ENCODE measurements at regions not wholly inside any gene's neighbourhood (a gene's known extent, or its start where the extent isn't known, plus 50 kb on each side); places are given as distances from the start of the nearest gene placed in this dataset.

GRCh38 chr1:30379684-30380624 lies 343.4 kb downstream of the MATN1 start:
- peak; percentile 61 to 64 for DNase-seq

DNA sequence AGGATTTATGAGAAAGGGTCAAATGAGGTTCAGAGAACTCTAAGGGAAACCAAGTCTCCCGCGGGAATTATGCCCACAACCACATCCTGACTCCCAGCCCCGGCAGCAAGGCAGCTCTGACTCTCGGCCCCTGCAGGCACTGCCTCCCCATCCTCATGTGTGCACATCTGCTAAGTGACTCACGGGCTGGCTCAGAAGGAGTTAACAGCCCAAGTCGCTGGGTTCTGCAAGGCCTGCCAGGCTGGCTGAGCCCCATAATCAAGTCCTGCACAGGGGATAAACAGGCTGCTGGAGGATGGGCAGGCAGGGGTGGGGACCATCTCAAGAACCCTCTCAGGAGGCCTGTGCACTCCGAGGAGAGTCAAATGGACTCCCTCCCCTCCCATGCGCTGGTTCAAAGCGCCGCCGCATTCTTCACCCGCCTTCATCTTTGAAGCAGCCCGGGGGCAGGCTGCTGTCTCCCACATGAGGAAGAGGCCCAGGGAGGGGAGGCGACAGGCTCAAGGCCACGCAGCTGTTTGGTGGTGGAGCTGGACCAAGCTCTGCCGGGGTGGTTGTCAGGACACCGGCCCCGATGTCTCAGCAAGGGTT lies 344.3 kb downstream of the MATN1 start:
- DNase-seq = peak; percentile 37

GRCh38 chr1:30378003-30378596 lies 345.3 kb downstream of the MATN1 start:
- DNase-seq = no peak

- no peak for DNase-seq
These were observed 346.0 kb downstream of the MATN1 start for GRCh38 chr1:30377230-30378002.

GRCh38 chr1:30376054-30376697 lies 347.2 kb downstream of the MATN1 start:
- no peak for DNase-seq

GRCh38 chr1:30375156-30375555 lies 348.2 kb downstream of the MATN1 start:
- no peak for DNase-seq

DNA sequence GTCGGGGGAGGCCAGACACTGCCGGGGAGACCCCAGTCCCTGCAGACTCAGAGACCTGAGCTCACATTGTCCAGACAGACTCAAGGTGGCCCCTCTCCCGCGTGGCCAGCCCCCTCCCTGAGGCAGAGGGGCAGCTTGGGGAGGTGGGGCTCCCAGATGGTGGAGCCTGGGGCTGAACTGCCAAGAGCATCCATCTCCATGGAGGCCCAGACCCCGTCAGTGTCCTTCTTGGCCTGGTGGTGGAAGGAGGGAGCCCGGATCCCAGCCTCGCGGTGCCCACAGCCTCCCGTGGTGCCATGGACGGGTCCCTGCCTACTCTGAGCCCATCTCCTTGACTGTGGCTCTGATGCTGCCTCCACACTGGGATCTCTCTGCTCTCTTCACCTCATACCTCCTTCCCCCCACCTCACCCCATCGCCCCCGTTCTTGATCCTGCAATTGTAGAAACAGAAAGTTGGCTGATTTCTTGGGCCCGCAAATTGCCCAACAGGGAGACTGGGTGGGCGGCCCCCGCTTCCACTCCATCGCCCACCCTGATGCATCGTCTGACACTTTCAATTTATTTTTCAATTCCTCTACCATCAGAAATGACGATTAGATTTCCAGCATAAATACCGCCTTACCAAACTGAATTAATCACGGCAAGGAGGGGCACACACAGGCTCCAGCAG lies 348.9 kb downstream of the MATN1 start:
- DNase-seq = no peak

DNA sequence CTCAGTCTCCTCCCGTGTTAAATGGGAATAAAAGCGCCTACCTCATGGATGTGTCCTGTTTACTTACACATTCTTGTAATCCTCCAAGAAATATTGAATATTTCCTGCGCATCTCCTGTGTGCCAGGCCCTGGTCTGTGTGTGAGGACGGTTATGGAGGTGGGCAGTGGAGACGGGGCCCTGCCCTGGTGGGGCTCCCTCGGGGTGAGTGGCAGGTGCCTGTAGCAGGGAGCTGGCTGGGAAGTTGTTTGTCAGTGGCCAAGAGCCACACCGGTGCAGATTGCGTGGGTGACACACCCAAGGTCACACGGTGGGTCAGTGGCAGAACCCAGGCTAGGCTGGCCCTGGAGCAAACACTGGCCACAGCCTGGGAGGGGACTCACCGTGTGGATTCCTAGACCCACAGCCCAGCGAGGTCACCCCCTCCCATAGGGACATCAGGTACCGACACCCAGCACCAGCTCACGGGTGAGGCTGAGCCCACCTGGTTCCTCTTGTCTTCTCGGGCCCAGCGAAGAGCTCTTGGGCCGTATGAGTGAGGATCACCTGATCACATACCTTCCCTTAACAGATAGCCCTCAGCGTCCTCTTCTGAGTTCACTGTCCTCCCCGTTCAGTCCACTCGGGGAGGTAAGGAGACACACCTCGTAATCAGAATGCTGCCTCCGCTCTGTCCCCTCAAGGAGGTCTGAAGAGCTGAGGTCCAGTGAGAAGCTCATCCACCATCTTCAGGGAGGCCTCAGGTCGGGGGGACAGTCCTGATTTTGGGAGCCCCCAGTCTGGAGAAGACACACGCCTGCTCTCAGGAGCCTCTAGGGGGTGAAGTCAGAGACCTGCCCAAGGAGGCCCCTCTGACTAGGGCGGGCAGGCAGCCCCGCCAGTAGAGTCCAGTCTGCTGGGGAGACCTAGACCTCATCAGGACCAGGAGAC lies 349.6 kb downstream of the MATN1 start:
- no peak for DNase-seq

GRCh38 chr1:30372792-30373433 lies 350.5 kb downstream of the MATN1 start:
- DNase-seq = no peak

GRCh38 chr1:30371888-30372791 lies 351.2 kb downstream of the MATN1 start:
- DNase-seq = no peak

- DNase-seq = no peak
These were observed 352.1 kb downstream of the MATN1 start for GRCh38 chr1:30371179-30371788.

DNA sequence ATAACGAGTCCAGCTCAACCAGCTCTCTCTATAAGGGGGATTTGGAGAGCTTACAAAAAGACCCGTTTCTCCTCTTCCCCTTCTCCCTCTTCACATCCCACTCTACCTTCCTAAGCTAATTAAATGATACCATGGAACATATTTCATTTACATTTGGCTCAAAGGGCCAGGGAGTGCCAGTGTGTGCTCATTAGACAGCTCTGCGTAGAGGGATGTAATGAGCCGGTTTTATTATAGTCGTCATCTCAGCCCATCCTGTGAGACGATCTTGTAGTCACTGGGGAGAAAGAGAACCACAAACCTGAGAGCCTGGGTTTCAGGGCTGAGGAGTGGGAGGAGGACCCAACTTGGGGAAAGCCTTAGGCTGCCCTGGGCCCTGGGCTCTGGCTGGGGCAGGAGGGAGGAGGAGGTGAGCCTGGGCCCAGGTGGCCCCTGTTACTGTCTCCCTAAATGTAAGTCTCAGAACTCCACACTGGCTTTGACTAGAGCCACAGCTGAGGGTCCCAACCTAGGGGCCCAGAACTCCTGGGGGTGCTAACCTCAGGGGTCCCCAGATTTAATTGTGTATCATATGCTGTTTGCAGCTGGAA lies 354.6 kb downstream of the MATN1 start:
- DNase-seq = no peak

GRCh38 chr1:30366911-30367310 lies 356.5 kb downstream of the MATN1 start:
- DNase-seq = no peak

DNA sequence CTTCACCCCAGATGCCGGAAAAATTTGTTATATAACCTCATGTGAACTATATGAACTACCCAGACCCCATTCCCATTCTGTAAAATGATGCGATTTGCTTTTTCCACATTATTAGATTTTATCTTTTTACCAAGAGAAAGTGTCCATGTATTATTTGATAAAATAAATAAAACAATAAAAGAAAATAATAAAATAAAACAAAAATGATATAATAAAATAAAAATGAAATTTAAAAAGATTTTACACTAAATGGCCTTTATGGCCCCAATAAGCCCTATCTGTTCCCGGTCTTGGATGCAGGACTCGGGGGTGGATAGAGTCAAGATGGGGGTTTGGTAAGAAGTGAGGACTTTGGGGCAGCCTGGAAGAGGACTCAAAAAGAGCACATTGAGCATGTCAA lies 357.2 kb downstream of the MATN1 start:
- DNase-seq = no peak

DNA sequence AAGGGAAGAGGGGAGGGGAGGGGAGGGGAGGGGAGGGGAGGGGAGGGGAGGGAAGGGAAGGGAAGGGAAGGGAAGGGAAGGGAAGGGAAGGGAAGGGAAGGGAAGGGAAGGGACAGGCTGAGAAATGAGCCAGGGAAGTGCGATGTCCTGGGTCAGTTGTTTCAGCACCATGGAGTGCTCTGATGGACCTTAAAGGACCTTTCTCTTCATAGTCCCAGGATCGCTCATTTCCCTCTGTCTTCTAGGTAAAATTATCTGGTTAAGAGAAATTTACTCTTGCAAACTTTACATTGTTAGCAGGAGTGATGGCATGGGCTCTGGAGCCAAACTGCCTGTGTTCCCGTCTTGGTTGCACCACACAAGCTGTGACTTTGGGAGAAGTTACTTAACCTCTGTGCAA lies 357.8 kb downstream of the MATN1 start:
- DNase-seq = no peak

- no peak for DNase-seq
These were observed 360.4 kb downstream of the MATN1 start for GRCh38 chr1:30363031-30363430.

GRCh38 chr1:30362603-30362990 lies 360.8 kb downstream of the MATN1 start:
- DNase-seq = no peak

Data from right lung (tissue), 2 donors.